GM12892 (cell line): ENCODE measurements at regions not wholly inside any gene's neighbourhood (a gene's known extent, or its start where the extent isn't known, plus 50 kb on each side); places are given as distances from the start of the nearest gene placed in this dataset.

Source experiments
- DNase-seq: peaks from one replicate; pipeline ENCODE4 v3.0.0; 2011; ENCODE audit not compliant: insufficient read length
- FAIRE-seq: peaks from 2 replicates; lab custom pipeline; 2011; peaks lifted over from hg19 to GRCh38; lab: Jason Lieb, UNC
- POLR2A ChIP-seq: IDR thresholded peaks from 2 replicates; pipeline ENCODE4 v1.6.1; 2011; ENCODE audit warnings: low read depth, low read length, control low read depth
- POLR2AphosphoS5 ChIP-seq: IDR thresholded peaks from 2 replicates; pipeline ENCODE4 v1.6.1; 2011; ENCODE audit warnings: low read depth, low read length, control low read depth
- TAF1 ChIP-seq: IDR thresholded peaks from 2 replicates; pipeline ENCODE4 v1.6.1; 2011; ENCODE audit warnings: low read depth, mild to moderate bottlenecking, control low read depth, low read length, borderline replicate concordance

DNA sequence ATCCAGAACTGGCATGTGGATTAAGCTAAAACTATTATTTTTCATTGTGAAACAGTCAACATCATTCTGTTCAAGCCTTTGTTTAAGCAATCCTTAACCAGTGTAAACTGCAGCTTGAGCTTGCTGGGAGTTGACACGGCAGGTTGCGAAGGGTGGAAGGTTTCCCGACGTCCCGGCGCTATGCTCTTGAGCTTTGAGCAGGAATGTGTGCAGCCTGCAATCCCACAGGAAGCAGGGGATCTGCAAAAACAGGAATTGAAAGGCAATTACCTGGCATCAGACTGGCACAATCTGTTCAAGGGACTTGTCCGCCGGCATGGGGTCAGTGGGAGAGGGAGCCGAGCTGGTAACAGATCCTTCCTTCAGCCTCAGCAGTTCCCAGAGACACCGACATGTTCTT, 586.7 kb upstream of the SGCG start:
- FAIRE-seq (no peak), DNase-seq (no peak)
- TF ChIP-seq POLR2AphosphoS5: no peak
- TF ChIP-seq POLR2A: no peak
- no peak for TF ChIP-seq TAF1

GRCh38 chr13:22596171-22596863, 584.5 kb upstream of the SGCG start:
- FAIRE-seq: no peak
- no peak for DNase-seq
- TF ChIP-seq TAF1: no peak
- TF ChIP-seq POLR2AphosphoS5: no peak
- TF ChIP-seq POLR2A: no peak

DNA sequence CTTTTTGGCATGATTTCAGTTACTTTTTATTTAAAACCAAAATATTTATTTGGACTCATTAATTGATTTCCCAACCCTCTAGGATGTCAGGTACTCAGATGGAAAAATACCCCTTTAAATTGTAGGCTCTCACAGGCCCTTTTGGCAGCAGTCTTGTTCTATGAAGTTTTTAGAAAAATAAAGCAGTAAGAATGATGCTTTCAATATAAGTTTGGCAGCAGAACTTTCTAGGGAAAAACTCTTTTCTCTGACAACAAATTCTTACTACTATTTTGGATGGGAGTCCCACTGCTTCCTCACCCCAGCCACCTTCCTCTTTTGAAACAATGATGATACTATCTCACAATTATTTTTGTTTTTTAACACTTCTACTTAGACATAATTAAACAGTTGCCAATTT, 581.6 kb upstream of the SGCG start:
- no peak for FAIRE-seq
- no peak for TF ChIP-seq TAF1
- TF ChIP-seq POLR2A: no peak
- TF ChIP-seq POLR2AphosphoS5: no peak
- DNase-seq: no peak

GRCh38 chr13:22618002-22618401, 562.8 kb upstream of the SGCG start:
- no peak for TF ChIP-seq POLR2AphosphoS5
- no peak for TF ChIP-seq TAF1
- TF ChIP-seq POLR2A: no peak
- FAIRE-seq: no peak

GRCh38 chr13:22625691-22626090, 555.1 kb upstream of the SGCG start:
- no peak for TF ChIP-seq POLR2A
- DNase-seq (no peak), FAIRE-seq (no peak)

More at GRCh38 chr13:22618002-22618401, 562.8 kb upstream of the SGCG start:
- DNase-seq: no peak

DNA sequence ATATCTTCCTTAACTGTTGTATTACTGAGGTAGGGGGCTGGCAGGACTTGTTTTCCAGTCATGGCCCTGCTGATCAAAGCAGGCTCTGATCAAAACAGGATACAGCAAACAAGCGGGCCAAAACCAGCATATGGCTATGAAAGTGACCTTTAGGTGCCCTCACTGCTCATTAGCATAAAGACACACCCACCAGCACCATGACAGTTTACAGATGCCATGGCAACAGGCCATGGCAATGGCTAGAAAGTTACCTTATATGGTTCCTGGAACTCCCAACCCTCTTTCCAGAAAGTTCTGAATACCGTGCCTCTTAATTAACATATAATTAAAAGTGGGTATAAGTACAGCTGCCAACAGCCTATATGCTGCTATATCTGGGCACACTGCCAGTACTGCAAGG, 551.4 kb upstream of the SGCG start:
- DNase-seq (no peak), FAIRE-seq (no peak)
- TF ChIP-seq POLR2A: no peak
- no peak for TF ChIP-seq POLR2AphosphoS5

DNA sequence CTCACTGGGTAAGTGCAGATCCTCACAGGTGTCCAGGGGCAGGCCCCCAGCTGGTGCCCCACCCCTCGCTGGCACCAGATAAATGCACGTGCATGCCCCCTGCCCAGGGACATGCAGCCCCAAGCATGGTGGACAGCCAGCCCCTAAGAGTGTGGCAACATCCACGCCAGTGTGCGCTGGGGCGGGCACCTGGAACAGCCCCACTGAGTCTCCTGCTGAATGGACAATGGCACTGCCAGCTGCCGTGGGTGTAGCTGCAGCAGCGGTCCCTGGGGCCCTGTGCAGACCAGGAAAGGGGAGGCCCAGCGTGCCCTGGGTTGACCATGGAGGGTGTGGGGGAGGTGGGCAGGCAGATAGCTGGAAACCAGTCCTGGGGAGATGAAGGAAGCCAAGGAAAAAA, 538.7 kb upstream of the SGCG start:
- DNase-seq (no peak), FAIRE-seq (no peak)
- no peak for TF ChIP-seq TAF1
- no peak for TF ChIP-seq POLR2AphosphoS5
- no peak for TF ChIP-seq POLR2A

- TF ChIP-seq TAF1 (no peak), POLR2A (no peak), POLR2AphosphoS5 (no peak)
- DNase-seq (no peak), FAIRE-seq (no peak)
Measured at GRCh38 chr13:22644941-22645340, 535.8 kb upstream of the SGCG start.

- DNase-seq (no peak), FAIRE-seq (no peak)
- TF ChIP-seq POLR2AphosphoS5: no peak
- TF ChIP-seq POLR2A: no peak
- TF ChIP-seq TAF1: no peak
Measured at GRCh38 chr13:22647156-22647850, 533.5 kb upstream of the SGCG start.

DNA sequence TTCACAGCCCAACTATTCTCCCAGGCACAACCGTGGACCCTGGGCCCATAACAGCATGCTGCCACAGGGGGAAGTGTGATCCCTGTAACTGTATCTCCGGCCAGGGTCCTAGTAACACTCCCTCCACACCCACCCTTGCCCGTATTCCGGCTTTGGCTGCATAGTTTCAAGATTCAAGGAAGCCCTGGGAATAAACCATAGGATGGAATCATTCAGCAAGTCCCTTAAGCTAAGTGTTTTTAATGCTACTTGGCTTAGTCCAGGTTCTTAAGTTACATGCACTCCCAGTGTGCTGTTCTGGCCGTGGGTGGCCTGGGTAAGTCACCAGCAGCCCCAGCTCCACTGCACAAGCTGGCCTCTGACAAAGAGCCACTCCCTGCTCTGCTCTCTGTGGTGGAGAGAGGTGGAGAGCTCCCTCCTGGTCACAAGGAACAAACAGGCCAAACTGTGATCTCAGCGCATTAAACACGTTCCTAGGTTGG, 532.4 kb upstream of the SGCG start:
- FAIRE-seq: no peak
- no peak for DNase-seq
- TF ChIP-seq TAF1 (no peak), POLR2AphosphoS5 (no peak), POLR2A (no peak)

- FAIRE-seq (no peak), DNase-seq (no peak)
- no peak for TF ChIP-seq POLR2A
- no peak for TF ChIP-seq POLR2AphosphoS5
- TF ChIP-seq TAF1: no peak
Measured at GRCh38 chr13:22652796-22653195, 528.0 kb upstream of the SGCG start.

DNA sequence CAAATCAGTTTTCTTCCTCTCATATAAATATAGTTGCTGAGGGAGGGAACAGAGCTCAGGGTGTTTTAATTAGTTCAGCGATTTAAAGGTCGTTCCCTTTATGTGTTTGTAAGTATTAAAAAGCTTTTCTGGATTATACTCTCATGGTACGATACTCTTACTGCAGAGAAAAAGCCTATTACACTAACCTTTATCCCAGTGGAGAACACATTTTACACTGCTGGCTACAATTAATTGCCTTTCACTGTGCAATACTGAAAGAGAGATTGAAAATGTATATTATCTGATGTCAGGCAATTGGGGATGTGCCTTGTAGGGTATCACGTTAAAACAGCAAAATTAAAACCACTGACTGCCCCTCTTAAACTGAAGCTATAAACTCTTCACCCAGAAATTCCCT, 526.9 kb upstream of the SGCG start:
- TF ChIP-seq POLR2A (no peak), POLR2AphosphoS5 (no peak), TAF1 (no peak)
- FAIRE-seq (no peak), DNase-seq (no peak)
